GM19395 (cell line): ENCODE measurements at regions not wholly inside any gene's neighbourhood (a gene's known extent, or its start where the extent isn't known, plus 50 kb on each side); places are given as distances from the start of the nearest gene placed in this dataset.
"Not testable (repeated sequence)": the region's sequence is repeated elsewhere in the genome, so short reads cannot be mapped to it uniquely, and the experiment has no call there.

ENCODE experiments used
- ATAC-seq: cut with Tn5 transposase; IDR thresholded peaks from one replicate; pipeline ENCODE4 v1.9.1; 2021; ENCODE audit warnings: mild to moderate bottlenecking, moderate library complexity; ENCODE audit not compliant: unreplicated experiment

- no peak for ATAC-seq
These were observed 291.7 kb upstream of the CDH19 start for GRCh38 chr18:66895631-66896030.

GRCh38 chr18:66894851-66895250, 291.0 kb upstream of the CDH19 start:
- no peak for ATAC-seq

DNA sequence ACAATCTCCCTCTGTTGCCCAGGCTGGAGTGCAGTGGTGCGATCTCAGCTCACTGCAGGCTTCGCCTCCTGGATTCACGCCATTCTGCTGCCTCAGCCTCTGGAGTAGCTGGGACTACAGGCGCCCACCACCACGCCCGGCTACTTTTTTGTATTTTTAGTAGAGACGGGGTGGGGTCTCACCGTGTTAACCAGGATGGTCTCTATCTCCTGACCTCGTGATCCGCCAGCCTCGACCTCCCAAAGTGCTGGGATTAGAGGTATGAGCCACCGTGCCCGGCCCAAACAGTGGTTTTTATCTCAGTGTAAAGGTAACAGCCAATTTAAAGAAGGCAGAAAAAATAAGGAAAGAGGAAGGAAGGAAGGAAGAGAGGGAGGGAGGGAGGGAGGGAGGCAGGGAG, 288.5 kb upstream of the CDH19 start:
- not testable (repeated sequence) for ATAC-seq

GRCh38 chr18:66874812-66875474, 271.1 kb upstream of the CDH19 start:
- no peak for ATAC-seq

DNA sequence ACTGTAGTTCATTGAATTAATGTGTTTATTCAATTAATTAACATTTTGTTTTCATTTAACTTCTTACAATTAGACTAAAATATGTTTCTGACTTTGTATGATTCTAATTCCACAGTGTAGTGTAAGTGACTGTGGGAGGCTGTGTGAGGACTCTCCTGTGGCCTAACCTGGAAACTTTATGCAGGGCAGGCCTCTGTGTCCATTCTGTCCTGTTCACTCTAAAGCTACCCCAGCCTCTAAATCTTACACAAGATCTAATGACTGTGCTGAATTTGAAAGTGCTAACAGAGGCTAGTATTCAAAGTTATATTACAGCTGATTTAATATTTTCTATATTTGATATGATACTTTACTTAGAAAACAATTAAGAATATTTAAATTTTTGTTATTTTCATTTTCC, 270.5 kb upstream of the CDH19 start:
- ATAC-seq, result no peak

GRCh38 chr18:66873899-66874298, 270.0 kb upstream of the CDH19 start:
- no peak for ATAC-seq

GRCh38 chr18:66872277-66872676, 268.4 kb upstream of the CDH19 start:
- no peak for ATAC-seq

GRCh38 chr18:66867653-66868052, 263.8 kb upstream of the CDH19 start:
- ATAC-seq, result no peak

DNA sequence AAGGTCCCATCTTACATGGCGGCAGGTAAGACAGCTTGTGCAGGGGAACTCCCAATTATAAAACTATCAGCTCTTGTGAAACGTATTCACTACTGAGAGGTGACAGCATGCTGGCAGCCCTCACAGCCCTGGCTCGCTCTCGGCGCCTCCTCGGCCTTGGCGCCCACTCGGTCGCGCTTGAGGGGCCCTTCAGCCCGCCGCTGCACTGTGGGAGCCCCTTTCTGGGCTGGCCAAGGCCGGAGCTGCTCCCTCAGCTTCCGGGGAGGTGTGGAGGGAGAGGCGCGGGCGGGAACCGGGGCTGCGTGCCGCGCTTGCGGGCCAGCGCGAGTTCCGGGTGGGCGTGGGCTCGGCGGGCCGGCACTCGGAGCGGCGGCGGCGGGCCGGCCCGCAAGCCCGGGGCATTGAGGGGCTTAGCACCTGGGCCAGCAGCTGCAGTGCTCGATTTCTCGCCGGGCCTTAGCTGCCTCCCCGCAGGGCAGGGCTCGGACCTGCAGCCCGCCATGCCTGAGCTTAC, 262.6 kb upstream of the CDH19 start:
- not testable (repeated sequence) for ATAC-seq

GRCh38 chr18:66838340-66838987, 234.6 kb upstream of the CDH19 start:
- no peak for ATAC-seq

- no peak for ATAC-seq
These were observed 229.8 kb upstream of the CDH19 start for GRCh38 chr18:66833646-66834045.

- no peak for ATAC-seq
These were observed 222.3 kb upstream of the CDH19 start for GRCh38 chr18:66826211-66826610.

DNA sequence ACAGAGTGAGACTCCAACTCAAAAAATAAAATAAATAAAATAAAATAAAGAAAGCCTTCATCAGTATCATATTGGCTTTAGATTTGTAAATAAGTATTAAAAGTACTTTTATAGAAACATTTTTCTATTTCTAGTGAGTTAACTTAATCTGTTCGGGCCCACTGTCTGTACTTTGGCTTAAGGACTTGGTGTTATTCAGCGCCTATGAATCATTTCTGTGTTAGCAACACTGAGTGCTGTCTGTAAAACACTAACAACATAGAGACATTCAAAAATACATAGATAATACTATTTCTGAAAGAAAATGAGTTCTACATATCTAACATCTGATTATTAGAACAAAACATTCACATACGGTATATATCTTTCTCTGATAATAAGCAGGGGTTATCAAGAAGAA, 221.5 kb upstream of the CDH19 start:
- no peak for ATAC-seq

- no peak for ATAC-seq
These were observed 215.3 kb upstream of the CDH19 start for GRCh38 chr18:66819235-66819634.

- ATAC-seq, result no peak
These were observed 209.2 kb upstream of the CDH19 start for GRCh38 chr18:66813138-66813537.

DNA sequence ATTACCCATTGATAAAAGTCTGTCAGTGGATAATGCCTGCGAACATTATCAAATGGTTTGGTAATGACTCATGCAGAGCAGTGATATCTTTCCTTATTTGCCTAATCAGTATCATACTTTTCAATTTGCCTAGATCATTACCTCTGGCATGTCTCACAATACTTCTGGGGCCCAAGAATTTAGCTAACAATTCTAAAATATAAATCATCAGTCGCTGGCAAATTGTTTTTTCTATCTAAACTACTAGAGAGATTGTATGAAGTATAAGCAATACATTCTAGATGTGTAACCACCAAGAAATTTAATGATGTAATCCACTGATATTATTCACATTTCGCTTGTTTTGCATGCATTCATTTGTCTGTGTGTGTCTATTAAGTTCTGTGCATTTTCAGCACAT, 191.2 kb upstream of the CDH19 start:
- no peak for ATAC-seq

DNA sequence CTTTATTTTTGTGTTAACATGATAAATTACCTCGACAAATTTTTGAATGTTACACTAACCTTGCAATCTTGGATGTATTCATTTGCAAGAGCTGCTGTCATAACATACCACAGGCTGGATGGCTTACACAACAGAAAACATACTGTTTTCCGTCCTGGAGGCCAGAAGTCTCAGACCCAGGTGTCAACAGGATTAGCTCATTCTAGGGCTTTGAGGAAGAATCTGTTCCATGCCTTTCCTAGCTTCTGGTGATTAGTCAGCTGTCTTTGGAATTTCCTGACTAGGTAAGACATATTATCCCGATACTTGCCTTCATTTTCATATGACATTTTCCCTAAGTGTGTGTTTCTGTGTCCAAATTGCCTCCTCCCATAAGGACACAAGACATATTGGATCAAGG, 188.6 kb upstream of the CDH19 start:
- ATAC-seq, result no peak

DNA sequence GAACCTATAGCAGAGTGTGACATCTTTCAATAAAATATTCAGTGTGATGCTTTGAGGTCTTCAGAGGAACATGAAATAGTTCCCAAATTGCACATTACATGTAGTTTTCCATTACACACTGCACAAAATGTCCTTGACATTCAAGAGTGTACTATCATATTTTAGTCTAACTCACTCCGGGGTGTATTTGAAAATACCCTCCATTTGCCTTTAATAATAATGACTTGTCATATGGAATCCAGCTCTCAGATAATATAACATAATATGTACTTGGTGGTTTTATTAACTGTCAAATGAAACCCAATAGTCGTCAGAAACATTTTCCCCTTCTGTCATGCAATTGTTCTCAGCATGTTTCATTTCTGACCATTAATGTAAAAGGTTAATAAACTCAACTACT, 176.7 kb upstream of the CDH19 start:
- no peak for ATAC-seq

GRCh38 chr18:66778048-66778447, 174.2 kb upstream of the CDH19 start:
- no peak for ATAC-seq

DNA sequence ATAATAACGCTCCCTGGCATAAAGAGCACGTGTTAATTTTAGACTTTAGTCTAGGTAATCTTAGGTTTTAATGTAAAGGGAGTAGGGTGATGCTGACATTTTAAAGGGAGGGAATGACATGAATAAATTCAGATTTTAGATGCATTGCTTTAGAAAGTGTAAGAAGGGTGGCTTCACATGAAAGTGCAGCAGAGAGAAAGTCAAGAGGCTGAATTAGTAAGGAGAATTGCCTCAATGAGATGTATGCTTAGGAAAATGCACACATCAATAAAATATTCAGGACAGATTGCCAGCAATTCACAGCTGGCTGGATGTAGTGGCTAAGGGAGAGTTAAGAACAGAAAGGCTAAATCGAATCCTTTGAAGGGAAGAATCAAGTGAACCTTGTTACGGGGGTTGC, 165.5 kb upstream of the CDH19 start:
- ATAC-seq, result no peak

DNA sequence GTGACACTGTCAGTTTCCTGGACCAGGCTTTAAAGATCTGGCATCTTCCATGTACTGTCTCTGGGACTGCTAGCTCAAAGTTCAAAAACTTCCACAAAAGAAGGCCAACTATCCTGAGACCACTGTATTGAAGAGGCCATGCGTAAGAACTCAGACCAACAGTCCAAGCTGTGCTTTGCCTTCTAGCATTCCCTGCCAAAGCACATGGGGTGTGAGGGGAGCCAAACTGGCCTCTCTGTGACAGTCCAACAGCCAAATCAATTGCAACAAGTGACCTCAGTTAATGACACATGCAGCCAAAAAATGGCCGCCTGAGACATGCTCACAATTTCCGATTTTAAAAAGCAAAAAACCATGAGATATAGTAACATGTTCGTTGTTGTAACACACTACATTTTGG, 160.3 kb upstream of the CDH19 start:
- no peak for ATAC-seq

DNA sequence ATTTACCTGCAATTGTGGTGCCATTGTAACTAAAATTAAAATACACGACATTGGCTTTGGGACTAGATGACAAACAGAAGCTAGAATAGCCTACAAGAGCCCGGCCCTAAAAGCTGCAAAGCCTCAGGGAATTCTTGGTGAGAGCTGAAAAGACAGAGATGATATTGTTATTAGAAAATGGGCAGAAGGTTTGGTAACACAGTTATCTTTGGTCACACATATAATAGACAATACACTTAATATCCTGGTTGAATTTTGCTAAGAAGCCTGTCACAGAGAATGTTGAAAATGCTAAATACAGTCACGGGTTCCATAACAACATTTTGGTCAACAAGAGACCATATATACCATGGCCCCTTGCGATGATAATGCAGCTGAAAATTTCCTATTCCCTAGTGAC, 157.3 kb upstream of the CDH19 start:
- no peak for ATAC-seq

GRCh38 chr18:66760559-66760958, 156.7 kb upstream of the CDH19 start:
- no peak for ATAC-seq
